WERI-Rb-1 (cell line): ENCODE measurements at regions not wholly inside any gene's neighbourhood (a gene's known extent, or its start where the extent isn't known, plus 50 kb on each side); places are given as distances from the start of the nearest gene placed in this dataset.

Experiments
- DNase-seq: peaks from one replicate; pipeline ENCODE4 v3.0.0-alpha.2; 2020
- H3K27ac ChIP-seq: fragments of 250-450 bp; sonication (Bioruptor Pico); 2 replicates; pipeline ENCODE4 v1.5.1; 2020; ENCODE audit warnings: mild to moderate bottlenecking, moderate library complexity
- H3K27me3 ChIP-seq: fragments of 250-450 bp; sonication (Bioruptor Pico); 2 replicates; pipeline ENCODE4 v1.5.1; 2021; ENCODE audit warnings: mild to moderate bottlenecking, low read depth, moderate library complexity; ENCODE audit not compliant: insufficient read depth, severe bottlenecking
- H3K36me3 ChIP-seq: fragments of 250-450 bp; sonication (Bioruptor Pico); 2 replicates; pipeline ENCODE4 v1.5.1; 2020; ENCODE audit warnings: mild to moderate bottlenecking, moderate library complexity
- H3K4me3 ChIP-seq: 2 replicates; pipeline ENCODE4 v1.5.1; 2011; ENCODE audit warnings: low read depth, mild to moderate bottlenecking, control low read depth, low read length
- H3K9me3 ChIP-seq: fragments of 250-450 bp; sonication (Bioruptor Pico); 2 replicates; pipeline ENCODE4 v1.5.1; 2021; ENCODE audit warnings: mild to moderate bottlenecking, moderate library complexity; ENCODE audit not compliant: severe bottlenecking
- CTCF ChIP-seq: IDR thresholded peaks from 2 replicates; pipeline ENCODE4 v1.5.1; 2011; ENCODE audit warnings: low read depth, mild to moderate bottlenecking, control low read depth, inconsistent platforms, low read length

DNA sequence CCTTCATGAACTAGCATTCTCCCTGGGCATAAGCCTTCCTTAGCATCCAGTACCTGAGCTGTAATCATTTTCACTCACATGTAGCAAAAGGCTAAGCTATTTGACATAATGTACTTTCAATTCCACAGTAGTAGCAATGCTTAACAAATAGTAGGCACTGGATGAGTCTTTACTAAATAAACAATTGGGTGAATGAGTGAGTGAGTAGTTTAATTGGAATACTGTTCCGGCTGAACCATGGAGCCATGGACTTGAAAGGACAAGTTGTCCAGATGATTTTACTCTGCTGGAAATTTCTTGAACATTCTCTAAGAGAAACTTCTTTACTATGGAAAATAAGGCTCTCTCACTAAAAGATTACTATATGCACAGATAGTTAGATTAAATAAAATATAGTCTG lies 159.3 kb downstream of the FAM47B start:
- Histone ChIP-seq H3K36me3 (no peaks in the 10 kb centered on the region), H3K9me3 (no peaks in the 10 kb centered on the region), H3K27ac (no peak overlapping the region), H3K4me3 (no peak overlapping the region), H3K27me3 (peaks cover 5% of the 10 kb centered on the region)
- TF ChIP-seq CTCF, result no peak
- DNase-seq, result no peak

GRCh38 chrX:35104626-35105025 lies 162.0 kb downstream of the FAM47B start:
- DNase-seq, result no peak
- peaks cover 5% of the 10 kb centered on the region for H3K27me3 ChIP-seq
- no peaks in the 10 kb centered on the region for H3K36me3 ChIP-seq
- no peak overlapping the region for H3K4me3 ChIP-seq
- no peak overlapping the region for H3K27ac ChIP-seq
- TF ChIP-seq CTCF, result no peak
- H3K9me3 ChIP-seq, result no peaks in the 10 kb centered on the region

DNA sequence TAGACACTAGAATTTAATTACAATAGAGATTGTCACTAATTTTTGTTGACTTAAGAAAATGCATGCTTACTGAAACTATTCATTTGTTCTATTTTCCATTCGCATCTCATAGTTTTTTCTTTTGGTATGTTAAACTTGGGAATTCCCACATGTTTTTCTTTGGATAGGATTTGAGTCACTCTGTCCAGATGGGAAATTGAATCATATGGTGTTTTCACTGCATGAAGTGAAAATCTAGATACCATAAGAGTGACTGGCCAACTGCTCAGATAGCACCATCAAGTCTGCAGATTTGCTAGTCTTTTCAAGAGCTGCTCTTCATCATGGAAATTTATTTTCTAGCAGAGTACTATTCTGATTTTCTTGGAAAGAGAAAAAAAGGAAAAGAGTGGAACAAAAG lies 172.6 kb downstream of the FAM47B start:
- no peaks in the 10 kb centered on the region for H3K36me3 ChIP-seq
- no peaks in the 10 kb centered on the region for H3K9me3 ChIP-seq
- H3K4me3 ChIP-seq, result no peak overlapping the region
- H3K27me3 ChIP-seq, result no peaks in the 10 kb centered on the region
- no peak overlapping the region for H3K27ac ChIP-seq
- no peak for TF ChIP-seq CTCF
- DNase-seq, result no peak

DNA sequence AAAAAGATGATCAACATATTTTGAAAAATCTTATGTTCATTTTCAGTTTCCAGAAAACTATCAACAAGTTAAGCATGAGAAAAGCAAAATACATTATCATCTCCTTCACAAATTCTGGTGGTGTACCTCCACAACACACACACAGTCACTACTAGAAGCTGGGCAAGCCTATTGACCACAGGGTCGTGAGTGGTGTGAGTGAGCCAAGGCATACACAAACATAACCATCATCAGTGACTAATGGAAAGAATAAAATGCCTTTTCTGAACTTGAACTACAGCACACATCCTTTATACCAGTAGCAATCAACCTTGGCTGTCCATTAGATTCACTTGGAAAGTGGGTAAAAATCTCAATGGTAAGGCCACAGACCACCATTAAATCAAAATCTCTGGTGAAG lies 180.2 kb downstream of the FAM47B start:
- Histone ChIP-seq H3K9me3 (no peaks in the 10 kb centered on the region), H3K27me3 (peaks cover 3% of the 10 kb centered on the region), H3K36me3 (no peaks in the 10 kb centered on the region), H3K4me3 (no peak overlapping the region), H3K27ac (no peak overlapping the region)
- no peak for TF ChIP-seq CTCF
- no peak for DNase-seq

DNA sequence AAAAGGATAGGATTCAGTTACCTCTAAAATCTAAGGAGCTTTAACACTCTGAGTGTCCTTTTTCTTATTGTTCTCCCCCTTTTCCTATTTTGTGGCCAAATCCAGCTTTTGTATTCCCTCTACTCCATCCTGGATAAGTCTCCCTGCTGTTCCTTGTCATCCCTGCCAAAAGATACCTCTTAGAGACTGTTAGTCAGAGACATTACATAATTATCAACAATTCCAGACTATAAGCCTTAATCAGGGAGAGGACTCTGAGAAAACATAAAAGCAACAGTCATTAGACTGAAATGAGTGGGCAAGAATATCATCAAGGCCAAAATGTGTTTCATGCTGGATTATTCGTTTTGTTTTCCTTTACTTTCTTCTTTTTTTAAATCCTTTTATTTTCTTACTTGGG lies 206.9 kb downstream of the FAM47B start:
- Histone ChIP-seq H3K27me3 (peaks cover 15% of the 10 kb centered on the region), H3K27ac (no peak overlapping the region), H3K9me3 (no peaks in the 10 kb centered on the region), H3K36me3 (no peaks in the 10 kb centered on the region), H3K4me3 (no peak overlapping the region)
- no peak for TF ChIP-seq CTCF
- DNase-seq, result no peak

- Histone ChIP-seq H3K4me3 (no peak overlapping the region), H3K9me3 (no peaks in the 10 kb centered on the region), H3K27ac (no peak overlapping the region), H3K27me3 (peaks cover 15% of the 10 kb centered on the region), H3K36me3 (no peaks in the 10 kb centered on the region)
- no peak for DNase-seq
- TF ChIP-seq CTCF, result no peak
Observed at GRCh38 chrX:35150052-35150451, 207.5 kb downstream of the FAM47B start.
